AG09309 (cell line): ENCODE measurements at regions not wholly inside any gene's neighbourhood (a gene's known extent, or its start where the extent isn't known, plus 50 kb on each side); places are given as distances from the start of the nearest gene placed in this dataset.

Source experiments
- DNase-seq: peaks from one replicate; pipeline ENCODE4 v3.0.0-alpha.2; 2010; ENCODE audit warnings: low read depth
- H3K4me3 ChIP-seq: 2 replicates; pipeline ENCODE4 v1.5.1; 2011; ENCODE audit warnings: mild to moderate bottlenecking, low read depth, low read length, moderate library complexity; ENCODE audit not compliant: control insufficient read depth
- TF ChIP-seq, protein P1 (sequence below): IDR thresholded peaks from 2 replicates; pipeline ENCODE4 v1.5.1; 2011; ENCODE audit warnings: mild to moderate bottlenecking, low read depth, low read length, inconsistent platforms; ENCODE audit not compliant: insufficient read depth, control insufficient read depth; ENCODE audit errors: missing control alignments

DNA sequence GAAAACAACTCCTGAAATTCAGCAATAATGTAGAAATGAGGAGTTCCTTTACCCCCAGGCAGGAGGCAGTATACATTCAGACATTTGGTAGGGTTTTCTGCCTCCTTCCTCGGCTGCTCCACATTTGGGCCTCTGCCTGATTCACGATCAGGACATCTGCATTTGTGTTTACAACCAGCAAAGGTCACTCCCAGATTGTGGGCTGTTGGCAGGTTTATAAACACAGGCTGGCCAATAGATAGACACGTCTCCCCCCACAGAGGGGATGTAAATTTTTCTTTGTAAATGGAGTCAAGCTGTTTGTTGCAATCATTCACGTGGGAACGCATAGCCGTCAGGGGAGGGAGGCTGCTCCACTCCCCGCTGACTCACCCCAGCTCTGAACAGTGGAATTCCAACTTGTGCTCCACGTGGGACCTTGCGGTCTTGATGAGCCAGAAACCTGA, 252.1 kb upstream of the N4BP1 start:
- H3K4me3 ChIP-seq = no peak overlapping the region
- DNase-seq = peak; percentile 32
- TF ChIP-seq, protein P1, sequence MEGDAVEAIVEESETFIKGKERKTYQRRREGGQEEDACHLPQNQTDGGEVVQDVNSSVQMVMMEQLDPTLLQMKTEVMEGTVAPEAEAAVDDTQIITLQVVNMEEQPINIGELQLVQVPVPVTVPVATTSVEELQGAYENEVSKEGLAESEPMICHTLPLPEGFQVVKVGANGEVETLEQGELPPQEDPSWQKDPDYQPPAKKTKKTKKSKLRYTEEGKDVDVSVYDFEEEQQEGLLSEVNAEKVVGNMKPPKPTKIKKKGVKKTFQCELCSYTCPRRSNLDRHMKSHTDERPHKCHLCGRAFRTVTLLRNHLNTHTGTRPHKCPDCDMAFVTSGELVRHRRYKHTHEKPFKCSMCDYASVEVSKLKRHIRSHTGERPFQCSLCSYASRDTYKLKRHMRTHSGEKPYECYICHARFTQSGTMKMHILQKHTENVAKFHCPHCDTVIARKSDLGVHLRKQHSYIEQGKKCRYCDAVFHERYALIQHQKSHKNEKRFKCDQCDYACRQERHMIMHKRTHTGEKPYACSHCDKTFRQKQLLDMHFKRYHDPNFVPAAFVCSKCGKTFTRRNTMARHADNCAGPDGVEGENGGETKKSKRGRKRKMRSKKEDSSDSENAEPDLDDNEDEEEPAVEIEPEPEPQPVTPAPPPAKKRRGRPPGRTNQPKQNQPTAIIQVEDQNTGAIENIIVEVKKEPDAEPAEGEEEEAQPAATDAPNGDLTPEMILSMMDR = peak; percentile 18

DNA sequence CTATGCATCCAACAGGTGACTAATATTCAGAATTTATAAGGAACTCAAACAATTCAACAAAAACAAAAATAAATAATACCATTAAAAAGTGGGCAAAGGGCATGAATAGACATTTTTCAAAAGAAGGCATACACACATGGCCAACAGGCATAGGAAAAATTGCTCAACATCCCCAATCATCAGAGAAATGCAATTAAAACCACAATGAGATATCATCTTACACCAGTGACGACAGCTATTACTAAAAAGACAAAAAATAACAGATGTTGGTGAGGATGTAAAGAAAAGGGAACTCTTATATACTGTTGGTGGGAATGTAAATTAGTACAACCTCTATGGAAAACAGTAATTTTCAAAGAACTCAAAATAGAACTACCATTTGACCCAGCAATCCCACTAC, 250.4 kb upstream of the N4BP1 start:
- TF ChIP-seq, protein P1 = no peak
- no peak overlapping the region for H3K4me3 ChIP-seq
- no peak for DNase-seq

DNA sequence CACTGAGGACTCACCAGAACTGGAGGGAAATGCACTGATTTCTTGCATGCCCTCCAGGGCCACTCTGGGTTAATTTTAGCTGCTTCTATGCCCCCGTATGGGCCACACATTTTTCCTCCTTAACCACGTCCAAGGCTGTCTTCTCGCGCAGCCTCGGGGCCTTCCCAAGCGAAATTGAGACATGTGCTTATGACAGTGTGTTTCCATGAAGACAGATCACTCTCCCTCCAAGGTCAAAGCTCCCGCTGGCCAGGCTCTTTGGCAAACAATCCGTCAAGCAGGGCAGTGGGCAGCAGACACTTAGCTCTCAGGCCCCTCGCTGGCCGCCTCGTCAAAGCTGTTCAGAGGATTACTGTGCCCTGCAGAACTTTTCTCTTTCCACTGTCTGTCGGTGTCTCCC, 243.0 kb upstream of the N4BP1 start:
- no peak overlapping the region for H3K4me3 ChIP-seq
- no peak for DNase-seq
- TF ChIP-seq, protein P1 = no peak

DNA sequence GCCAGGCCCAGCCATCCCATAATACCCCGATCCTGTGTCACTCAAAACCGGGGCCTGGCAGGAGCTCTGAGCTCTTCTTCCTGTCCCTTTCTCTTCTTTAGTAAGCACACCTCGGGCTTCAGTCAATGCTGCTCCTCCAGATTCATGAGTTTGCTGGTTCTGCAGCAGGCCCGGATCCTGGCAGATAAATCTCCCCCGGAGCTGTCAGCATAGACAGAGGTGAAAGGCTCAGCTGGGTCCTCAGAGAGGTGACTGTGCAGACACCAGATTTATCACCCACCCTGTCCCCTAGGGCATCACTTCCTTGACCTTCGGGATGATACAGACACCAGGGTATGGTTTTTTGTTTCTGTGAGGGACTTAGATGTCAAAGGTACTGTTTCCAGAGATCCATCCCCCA, 242.5 kb upstream of the N4BP1 start:
- H3K4me3 ChIP-seq = no peak overlapping the region
- no peak for DNase-seq
- TF ChIP-seq, protein P1 = no peak

DNA sequence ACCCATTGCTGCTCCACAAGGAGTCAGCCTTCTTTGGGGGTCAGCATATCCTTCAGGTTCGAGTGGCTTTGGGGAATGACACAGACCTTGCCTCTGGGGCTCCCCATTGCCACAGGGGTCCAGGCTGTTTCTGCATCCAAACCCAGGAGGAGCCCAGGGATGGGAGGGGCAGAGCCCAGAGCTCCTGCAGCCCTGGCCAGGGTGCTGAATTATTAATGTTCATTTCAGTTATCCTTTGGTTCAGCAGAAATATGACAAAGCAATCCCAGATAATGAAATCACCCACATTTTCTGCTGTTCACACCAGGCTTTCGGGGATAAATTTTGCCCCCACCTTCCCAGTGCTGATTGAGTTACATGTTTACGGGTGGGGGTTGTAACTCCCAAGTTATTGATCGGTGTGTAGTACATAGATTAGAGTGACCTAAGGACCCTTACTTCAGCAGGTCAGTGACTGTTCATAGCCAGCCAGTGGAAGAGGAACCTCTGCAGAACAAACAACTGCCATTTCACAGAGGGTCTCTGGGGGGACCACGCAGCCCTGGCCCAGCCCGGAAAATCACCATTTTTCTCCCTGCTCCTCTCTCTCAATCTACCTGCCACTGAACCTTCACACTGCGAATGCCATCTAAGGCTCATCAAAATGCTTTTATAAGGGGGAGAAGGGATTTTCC, 240.3 kb upstream of the N4BP1 start:
- H3K4me3 ChIP-seq = no peak overlapping the region
- TF ChIP-seq, protein P1 = no peak
- DNase-seq = no peak

DNA sequence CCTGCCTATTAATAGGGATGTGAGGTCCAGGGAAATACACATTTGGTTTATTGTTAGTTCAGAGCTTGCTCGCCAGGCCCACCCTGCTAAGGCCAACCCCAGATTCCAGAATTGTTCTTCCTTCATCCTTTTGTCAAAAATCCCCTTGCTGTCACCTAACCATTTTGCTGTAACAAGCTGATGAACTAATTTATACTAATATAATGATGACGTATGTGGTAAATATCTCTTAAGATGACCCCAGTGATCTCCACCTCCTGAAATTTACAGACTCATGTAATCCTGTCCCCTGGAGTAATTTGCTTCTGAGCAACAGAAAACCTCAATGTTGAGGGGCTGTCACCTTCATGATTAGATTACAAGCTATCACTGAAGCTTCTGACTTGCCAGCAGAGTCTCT, 236.3 kb upstream of the N4BP1 start:
- H3K4me3 ChIP-seq = no peak overlapping the region
- TF ChIP-seq, protein P1 = no peak
- DNase-seq = no peak
